Hypothalamus (tissue), 51 donors: ENCODE measurements at regions not wholly inside any gene's neighbourhood (a gene's known extent, or its start where the extent isn't known, plus 50 kb on each side); places are given as distances from the start of the nearest gene placed in this dataset.
"Not testable (repeated sequence)": the region's sequence is repeated elsewhere in the genome, so short reads cannot be mapped to it uniquely, and the experiment has no call there.

Experiments used
- DNase-seq, 51 donors: peaks; one replicate each; lab custom pipeline; 2025; lab: John Stamatoyannopoulos, UW

DNA sequence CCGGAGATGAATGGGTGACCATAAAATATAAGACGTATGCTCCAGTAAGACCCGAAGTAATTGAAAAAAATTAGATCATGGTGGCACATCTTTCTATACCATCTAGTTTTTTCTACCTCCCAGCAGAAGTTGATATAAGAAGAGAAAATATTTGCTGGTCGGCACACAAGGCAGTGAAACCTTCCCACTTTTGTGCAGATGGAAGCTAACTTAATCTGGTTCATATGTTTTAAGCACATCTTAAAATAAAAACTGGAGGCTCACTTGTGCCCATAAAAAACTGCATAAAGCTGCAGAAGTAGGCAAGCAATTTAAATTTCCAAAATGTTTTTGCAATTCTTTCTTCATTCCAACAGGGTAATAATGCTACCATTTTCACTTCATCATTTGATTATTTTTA is 449.2 kb downstream of the CNTN3 start:
- no peak for DNase-seq

DNA sequence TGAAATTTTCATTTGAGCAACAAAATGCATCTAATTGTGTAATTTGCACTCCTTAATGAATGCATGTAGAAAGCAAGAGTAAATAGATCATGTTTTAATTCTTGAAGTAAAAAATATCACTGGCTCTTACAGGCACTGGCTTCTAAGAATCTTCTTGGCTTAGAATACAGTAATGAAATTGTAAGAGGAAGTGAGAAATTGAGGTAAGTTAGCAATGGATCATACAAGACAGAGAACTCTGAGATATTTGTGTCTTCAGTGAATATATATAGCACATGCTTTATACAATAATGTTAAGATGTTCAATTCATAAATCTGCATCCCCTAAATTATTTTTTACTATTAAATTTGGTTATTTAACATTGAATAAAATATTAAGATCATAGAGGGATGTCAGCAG is 465.0 kb downstream of the CNTN3 start:
- no peak for DNase-seq

DNA sequence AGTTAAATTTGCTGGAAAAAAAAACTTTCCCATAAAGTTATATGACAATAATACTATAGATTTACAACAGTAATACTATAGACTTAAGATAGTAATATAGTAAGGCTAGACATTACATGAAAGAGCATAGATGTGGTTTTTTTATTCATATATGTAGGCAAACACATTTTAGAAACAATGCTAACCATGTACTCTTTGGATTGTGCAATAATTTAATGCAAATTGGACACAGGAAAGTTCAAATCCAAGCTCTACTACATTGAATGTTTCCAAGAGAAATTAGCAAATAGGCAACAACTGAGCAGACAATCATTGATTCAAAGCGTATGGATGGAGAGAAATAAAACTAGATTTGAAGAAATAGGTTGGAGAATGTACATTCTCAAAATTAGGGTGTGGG is 469.2 kb downstream of the CNTN3 start:
- DNase-seq = no peak

DNA sequence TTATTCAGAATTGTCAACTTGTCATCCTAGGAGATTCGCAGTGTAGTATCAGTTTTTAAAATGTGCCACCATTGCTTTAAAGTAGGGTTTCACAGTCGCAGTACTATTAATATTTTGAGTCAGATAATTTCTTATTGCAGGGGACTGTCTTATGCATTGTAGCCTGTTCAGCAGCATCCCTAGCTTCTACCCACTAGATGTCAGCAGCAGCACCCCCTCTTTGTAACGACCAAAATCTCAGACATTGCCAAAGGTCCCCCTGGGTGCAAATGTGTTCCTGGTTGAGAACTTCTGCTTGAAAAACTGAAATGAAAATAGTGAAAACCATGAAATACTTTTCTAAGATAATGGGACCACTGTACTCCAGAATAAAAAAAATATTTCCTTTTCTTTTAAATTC is 474.8 kb downstream of the CNTN3 start:
- DNase-seq = no peak

DNA sequence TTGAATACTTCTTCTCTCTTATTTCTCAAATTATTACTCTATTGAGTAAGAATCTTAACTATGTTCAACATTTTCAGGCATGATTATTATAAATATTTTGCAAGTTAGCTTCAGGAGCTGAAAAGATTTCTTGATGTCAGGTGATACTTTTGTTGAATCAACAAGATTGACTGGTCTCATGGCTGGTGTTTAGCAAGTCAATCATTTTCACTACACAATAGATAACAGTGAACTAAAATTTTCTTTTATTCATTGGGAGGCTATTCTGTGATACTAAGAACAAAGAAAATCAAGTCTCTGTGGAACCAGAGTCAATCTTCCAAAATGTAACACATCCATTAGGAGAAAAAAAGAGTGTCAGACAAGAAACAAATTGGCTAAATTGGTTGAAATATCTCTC is 476.7 kb downstream of the CNTN3 start:
- no peak for DNase-seq

DNA sequence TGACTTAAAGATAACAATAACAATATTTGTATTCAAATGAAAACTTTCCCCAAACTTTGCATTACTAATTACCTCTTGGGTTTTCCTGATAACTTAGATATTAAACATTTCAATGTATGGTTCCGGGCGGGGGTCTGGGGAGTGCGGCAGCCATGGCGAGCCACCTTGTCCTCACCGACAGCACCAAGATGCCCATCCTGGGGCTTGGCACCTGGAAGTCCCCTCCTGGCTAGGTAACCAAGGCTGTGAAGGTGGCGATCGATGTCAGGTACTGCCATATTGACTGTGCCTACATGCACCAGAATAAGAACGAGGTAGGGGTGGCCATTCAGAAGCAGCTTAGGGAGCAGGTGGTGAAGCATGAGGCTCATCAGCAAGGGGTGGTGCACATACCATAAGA is 478.7 kb downstream of the CNTN3 start:
- DNase-seq = no peak

DNA sequence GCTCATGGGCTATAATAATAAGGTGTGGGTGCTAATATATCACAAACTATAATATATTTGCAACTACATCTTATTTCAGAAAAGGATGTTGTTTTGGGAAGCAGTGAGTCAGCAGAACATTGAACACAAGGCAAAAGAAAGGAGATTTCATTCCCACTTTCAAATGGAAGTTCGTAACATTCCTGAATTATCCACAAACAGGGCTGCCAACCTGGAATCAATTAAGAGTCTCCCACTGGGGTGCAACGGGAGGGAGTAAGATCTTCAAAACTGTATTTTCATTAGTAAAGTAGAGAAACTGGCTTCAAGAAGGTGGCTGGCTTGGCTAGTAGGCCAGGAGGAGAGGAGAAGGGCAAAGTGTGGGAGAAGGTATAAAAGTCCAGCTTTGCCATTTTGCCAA is 479.6 kb downstream of the CNTN3 start:
- DNase-seq = no peak

DNA sequence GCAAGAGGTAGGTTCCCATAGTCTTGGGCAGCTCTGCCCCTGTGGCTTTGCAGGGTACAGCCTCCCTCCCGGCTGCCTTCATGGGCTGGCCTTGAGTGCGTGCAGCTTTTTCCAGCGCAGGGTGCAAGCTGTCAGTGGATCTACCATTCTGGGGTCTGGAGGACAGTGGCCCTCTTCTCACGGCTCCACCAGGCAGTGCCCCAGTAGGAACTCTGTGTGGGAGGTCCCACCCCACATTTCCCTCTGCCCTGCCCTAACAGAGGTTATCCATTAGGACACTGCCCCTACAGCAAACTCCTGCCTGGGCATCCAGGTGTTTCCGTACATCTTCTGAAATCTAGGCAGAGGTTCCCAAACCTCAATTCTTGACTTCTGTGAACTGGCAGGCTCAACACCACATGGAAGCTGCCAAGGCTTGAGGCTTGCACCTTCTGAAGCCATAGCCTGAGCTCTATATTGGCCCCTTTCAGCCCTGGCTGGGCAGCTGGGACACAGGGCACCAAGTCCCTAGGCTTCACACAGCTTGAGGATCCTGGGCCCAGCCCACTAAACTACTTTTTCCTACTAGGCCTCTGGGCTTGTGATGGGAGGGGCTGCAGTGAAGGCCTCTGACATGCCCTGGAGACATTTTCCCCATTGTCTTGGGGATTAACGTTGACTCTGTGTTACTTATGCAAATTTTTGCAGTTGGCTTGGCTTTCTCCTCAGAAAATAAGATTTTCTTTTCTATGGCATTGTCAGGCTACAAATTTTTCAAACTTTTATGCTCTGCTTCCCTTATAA is 482.7 kb downstream of the CNTN3 start:
- DNase-seq = not testable (repeated sequence)

DNA sequence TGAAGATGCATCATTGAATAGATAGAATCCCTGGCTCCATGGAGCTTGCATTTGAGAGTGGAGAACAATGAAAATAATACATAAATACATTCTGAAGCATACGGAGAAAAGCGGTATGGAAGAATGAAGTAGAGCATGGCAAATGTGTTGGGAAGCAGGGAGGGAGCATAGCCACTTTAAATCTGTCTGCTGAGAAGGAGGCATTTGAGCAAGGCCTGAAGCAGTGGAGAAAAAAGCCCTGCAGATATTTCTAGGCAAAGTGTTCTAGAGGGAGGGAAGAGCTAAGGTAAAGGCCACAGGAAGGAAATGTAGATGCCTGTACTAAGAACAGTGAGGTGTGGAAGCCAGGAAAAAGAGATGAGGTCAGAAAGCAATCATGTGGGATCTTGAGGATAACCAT is 484.8 kb downstream of the CNTN3 start:
- DNase-seq = no peak

DNA sequence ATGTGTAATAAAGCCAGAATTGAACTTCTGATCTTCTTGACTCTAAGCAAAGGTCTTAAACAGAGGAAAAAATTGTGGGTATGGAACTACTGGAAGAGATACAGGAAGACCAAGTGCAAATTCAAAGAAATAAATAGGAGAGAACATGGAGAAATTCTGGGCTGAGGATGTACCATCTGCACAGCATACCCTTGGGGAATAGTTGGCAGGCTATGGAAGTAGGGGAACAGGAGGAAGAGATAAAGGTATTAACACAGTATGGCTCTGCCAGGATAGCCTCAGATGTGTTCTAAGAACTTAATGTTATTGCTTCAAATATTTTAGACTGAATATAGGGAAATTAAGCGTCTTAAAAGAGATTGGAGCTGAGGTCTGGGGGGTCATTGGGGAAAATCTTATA is 485.4 kb downstream of the CNTN3 start:
- DNase-seq = no peak

DNA sequence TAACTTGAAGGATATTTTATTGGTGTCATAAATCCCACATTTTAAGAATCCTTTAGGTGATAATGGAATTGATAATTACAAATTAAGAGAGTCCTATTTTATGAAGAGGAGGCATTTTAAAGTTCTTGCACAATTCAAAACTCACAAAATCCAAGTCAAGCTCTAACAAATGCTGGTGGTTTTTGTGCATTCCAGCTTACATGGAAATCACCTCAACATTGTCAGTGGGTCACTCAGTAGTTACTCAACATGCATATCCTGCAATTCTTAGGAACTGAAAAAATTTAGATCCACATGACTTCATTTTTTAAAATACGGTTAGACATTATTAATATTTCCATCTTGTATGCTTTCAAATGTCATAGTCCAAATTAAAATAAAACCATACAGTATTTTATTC is 487.2 kb downstream of the CNTN3 start:
- DNase-seq = no peak

DNA sequence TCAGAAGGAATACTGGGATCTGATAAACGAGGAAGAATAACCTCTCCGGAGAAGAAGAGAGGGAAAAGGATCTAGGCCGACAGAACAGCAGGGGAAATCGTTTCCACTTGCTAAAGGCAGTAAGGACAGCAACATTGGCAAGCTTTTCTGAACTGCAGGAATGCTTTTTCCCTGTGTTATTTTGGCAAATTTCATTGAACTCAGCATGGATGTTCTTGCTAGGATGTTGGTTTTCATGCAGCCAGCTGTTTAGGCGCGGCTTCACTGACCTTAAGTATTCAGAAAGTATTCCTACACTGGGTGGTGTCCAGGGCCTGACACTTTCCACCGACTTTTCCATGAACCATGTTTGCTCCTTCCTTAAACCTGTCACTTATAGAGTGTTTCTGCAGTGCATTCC is 489.7 kb downstream of the CNTN3 start:
- DNase-seq = no peak

DNA sequence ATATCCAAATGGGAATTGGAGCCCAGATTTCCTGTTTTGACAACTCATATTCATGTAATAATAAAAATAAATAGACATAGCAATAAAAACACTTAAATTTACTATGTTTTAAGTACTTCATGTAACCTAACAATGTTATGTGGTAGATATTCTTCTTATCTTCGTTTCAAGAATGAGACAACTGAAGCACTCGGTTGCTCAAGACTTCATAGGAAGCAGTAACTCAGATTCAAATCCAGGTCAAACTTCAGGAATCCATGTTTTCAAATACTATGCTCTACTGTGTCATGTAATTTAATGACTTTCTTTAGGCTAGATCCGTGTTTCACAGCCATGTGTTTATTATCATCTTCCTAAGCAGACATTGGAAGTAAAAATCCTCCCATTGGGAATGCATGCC is 492.2 kb downstream of the CNTN3 start:
- DNase-seq = no peak

DNA sequence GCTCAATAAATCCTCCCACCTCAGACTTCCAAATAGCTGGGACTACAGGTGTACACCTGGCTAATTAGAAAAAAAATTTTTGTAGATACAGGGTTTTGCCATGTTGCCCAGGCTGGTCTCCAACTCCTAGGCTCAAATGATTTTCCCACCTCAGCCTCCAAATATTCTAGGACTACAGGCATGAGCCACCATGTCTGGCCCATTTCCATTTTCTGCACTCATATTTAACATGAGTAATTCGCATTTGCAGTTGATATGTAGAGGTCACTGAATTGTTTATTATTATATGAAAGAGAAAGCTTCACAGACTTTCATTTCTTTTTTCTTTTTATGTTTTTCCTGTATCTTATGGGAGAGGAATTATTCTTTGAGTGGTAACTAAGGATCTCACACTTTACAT is 492.7 kb downstream of the CNTN3 start:
- no peak for DNase-seq

DNA sequence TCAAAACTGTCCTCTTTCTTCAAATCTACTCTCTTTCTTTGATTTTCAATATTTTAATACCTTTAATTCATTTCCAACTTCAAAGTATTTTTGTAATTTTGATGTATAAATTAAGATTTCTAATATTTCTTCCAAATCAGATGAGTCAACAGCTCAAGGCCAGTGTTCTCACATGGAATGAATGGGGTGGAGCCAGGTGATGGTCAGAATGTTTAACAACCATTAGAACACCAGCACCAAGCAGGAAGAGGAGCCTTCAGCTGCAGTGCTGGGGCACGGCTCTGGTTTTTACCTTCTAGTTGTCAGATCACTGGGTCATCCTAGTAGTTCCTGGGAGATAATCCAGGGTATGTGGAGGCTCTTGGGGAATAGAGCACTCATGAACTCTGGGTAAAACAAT is 494.5 kb upstream of the PDZRN3 start:
- no peak for DNase-seq

DNA sequence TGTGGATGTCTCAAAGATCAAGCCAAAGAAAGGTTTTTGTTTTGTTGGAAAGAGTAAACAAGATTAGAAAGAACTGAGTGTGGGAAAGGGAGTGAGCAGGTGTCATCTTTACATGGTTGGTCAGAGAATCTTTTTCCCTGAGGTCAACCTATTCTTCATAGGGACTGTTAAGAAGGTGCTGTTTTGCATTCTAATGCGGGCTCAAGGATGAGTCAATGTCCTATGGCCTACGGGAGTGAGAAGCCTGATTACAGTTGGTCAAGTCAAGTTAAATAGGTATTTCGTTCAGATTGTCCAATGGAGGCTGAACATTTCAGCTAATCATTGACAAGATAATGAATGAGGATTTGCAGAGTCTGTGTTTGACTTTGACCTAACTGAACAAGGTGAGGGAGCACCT is 491.2 kb upstream of the PDZRN3 start:
- DNase-seq = no peak

DNA sequence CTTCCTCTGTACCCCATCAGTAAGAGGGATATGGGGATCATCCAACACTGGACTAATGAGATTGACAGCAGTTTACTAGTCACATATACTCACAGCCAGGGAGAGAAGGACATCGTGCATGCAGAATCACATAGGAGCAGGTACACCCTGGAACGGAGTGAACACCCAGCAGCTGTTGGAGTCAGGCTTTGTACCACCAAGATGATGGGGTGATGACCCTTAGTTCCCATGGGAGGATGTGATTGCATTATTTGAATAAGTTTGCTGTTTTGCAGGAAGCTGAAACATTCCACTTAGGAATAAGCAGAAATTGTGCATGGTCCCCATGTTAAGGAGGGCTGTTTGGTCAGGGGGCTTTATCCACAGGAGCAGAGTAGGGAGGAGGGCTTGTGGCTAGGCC is 482.7 kb upstream of the PDZRN3 start:
- no peak for DNase-seq

DNA sequence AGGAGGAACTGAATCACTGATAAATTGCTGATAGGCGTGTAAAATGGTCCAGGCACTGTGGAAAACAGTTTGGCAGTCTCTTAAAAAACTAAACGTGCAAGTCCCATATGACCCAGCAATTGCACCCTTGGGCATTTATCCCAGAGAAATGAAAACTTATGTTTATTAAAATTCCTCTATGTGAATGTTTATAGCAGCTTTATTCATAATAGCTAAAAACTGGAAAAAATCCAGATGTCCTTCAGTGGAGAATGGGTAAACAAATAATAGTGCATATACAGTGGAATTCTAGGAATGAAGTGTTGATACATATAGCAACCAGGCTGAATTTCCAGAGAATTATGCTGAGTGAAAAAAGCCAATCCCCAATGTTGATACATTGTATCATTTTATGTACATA is 482.2 kb upstream of the PDZRN3 start:
- no peak for DNase-seq

DNA sequence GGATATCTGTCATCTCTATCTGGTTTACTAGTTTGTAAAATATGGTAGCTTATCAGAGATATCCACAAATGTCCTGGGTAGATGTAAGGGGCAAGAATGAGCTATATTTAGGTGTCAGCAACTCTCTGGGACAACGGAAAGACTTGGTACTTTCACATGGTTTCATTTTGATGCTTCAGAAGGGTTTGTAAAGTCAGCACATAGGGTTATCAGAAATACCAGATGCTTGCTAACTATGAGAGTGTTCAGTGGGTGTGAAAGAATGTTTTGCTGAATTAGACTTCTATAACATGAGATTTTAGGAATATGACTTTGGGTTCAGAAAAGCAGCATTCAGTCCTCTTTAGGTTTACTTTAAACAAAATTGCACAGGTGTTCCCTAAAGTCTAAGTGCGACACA is 466.5 kb upstream of the PDZRN3 start:
- no peak for DNase-seq

DNA sequence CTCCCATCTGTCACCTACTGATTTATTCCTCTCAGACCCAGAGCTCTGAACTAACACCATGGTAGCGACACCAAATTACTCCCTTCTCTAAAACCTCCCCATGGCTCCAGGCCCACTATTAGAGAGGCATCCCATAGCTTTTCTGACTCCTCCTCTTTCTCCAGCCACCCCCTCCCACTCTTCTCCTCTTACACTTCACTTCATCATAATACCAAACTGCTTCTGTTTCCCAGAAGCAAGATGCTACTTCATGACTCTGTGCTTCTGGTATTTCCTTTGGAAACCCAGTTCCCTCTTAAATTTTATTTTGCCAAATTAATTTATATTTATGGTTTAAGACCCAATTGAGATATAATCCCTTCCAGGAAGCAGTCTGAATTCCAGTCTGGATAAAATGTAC is 465.1 kb upstream of the PDZRN3 start:
- DNase-seq = no peak

DNA sequence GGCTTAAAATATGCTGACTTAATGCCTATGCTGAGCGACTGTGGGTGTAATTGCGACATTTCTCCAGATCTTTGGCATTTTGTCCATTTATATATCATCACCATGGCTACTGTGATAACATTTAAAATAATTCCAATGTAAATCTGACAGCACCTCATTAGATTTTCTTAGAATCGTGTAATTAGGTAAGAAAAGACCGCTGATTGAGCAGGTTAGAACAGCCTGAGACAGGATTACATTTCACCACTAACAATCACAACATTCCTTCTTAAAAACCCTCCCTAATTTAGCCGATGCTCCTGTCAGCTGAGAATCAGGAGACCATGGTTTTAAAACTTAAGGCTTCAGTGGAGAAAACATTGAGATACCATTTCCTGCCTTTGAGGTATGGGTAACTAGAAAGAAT is 455.3 kb upstream of the PDZRN3 start:
- DNase-seq = peak in 1 of 51 donors; percentile 41

DNA sequence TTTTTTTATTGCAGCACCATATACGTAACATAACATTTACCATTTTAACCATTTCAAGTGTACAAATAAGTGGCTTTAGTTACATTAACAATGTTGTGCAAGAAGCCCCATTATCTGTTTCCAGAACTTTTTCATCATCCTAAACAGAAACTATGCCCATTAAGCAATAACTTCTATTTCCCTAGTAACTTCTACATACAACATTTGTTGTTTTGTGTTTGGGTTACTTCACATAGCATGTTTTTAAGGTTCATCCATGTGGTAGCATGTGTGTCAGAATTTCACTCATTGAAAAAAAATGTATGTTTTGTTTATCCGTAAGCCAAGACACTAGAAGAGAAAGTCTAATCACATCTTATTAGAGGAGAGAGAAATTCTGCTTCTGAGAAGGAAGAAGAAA is 450.5 kb upstream of the PDZRN3 start:
- no peak for DNase-seq

DNA sequence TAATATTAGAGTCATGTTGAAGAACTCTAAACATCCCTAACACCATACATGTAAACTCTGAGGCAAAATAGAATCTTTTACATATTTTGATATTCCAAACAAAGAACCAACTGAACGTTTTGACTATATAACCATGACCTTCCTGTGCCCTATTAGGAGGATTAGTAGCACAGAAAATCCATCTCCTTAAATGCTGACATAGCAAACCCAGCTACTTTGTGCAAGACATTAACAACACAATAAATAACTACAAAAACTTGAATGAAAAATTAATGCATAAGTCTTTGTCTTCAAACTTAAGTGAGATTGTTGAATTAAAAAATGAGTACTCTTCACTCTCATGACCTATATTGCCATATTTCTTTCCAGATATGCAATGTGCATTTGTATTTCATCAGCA is 450.0 kb upstream of the PDZRN3 start:
- no peak for DNase-seq
